GM13977 (cell line): ENCODE measurements at regions not wholly inside any gene's neighbourhood (a gene's known extent, or its start where the extent isn't known, plus 50 kb on each side); places are given as distances from the start of the nearest gene placed in this dataset.

Experiments
- DNase-seq: peaks from one replicate; pipeline ENCODE4 v3.0.0; 2012; ENCODE audit warnings: low spot score
- CTCF ChIP-seq: IDR thresholded peaks from 2 replicates; pipeline ENCODE4 v1.5.1; 2012; ENCODE audit warnings: mild to moderate bottlenecking, control low read depth; ENCODE audit not compliant: insufficient read depth; ENCODE audit errors: extremely low read depth, missing control alignments
- in situ Hi-C: fragments of 300-500 bp; cut with MboI; formaldehyde crosslinking; loops from one replicate; pipeline ENCODE4 v1.12.0; 2022; ENCODE audit warnings: low sequenced_read_pairs, low pct_unique_long_range_greater_than_20kb, mixed read lengths, inconsistent platforms; ENCODE audit not compliant: unreplicated experiment

GRCh38 chr2:52861596-52861995, 906.0 kb upstream of the CHAC2 start:
- no peak for DNase-seq
- in situ Hi-C loops: no loop called here
- no peak for TF ChIP-seq CTCF

GRCh38 chr2:52859065-52859464, 908.5 kb upstream of the CHAC2 start:
- TF ChIP-seq CTCF: no peak
- in situ Hi-C loops: no loop called here
- DNase-seq: no peak

DNA sequence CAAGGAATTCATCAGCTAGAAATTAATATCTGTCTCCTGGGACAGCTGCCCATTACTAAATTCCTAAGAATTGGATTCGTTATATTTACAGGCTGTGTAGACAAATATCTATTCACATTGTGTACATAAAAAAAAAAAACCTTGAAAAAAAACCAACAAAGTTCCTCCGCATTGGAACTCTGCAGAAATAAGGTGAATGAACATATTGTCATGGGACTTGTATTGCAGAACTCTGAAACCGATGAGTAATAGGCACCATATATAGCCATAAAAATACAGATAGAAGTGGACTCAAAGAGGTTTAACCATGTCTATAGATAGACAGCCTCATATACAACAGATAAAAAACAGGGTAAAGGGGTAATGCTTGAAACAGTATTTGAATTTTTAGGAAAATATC, 909.9 kb upstream of the CHAC2 start:
- DNase-seq: no peak
- no peak for TF ChIP-seq CTCF
- in situ Hi-C loops: no loop called here

- TF ChIP-seq CTCF: no peak
- in situ Hi-C loops: no loop called here
- no peak for DNase-seq
Measured at GRCh38 chr2:52852006-52852405, 915.6 kb upstream of the CHAC2 start.

DNA sequence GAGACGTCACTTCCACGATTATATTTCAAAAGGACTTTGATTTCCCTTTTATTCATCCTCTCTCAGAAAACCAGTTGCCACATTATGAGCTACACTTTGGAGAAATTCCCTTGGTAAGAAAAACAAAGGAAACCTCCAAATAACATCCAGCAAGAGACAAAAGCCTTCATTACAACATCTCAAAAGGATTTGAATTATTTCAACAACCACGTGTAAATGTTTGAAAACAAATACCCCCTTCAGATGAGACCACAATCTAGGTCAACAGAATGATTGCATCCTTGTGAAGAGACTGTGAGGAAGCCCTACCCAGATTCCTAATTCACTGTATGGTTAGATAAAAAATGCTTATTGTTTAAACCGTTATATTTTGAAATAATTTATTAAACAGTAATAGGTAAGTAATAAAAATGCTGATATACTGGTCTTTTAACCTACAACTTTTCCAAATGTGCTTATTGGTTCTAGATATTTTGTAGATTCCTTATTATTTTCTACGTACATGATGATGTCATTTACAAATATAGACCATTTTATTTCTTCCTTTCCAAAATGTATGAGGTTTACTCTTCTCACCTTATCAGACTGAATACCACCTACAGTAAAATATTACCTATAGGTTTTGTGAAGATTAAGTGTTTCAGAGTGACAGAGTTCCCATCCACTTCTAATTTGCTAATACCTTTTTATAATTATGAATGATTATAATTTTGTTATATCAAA, 922.7 kb upstream of the CHAC2 start:
- in situ Hi-C loops: no loop called here
- DNase-seq: no peak
- no peak for TF ChIP-seq CTCF

GRCh38 chr2:52835909-52836308, 931.7 kb upstream of the CHAC2 start:
- in situ Hi-C loops: no loop called here
- no peak for TF ChIP-seq CTCF
- no peak for DNase-seq
